GM19240 (cell line): ENCODE measurements at regions not wholly inside any gene's neighbourhood (a gene's known extent, or its start where the extent isn't known, plus 50 kb on each side); places are given as distances from the start of the nearest gene placed in this dataset.
A peak's percentile ranks its signal among the peaks of the same experiment; 100 is the strongest.

Experiments used
- DNase-seq: peaks from one replicate; pipeline ENCODE4 v3.0.0; 2011; ENCODE audit warnings: low spot score; ENCODE audit not compliant: insufficient read length

GRCh38 chr14:46788994-46789393 lies 137.4 kb upstream of the RPL10L start:
- no peak for DNase-seq

- no peak for DNase-seq
Measured at GRCh38 chr14:46782281-46782680, 130.7 kb upstream of the RPL10L start.

GRCh38 chr14:46769292-46769691 lies 117.7 kb upstream of the RPL10L start:
- DNase-seq, result peak; percentile 0

- no peak for DNase-seq
Measured at GRCh38 chr14:46747001-46747652, 95.5 kb upstream of the RPL10L start.

GRCh38 chr14:46734286-46734685 lies 82.7 kb upstream of the RPL10L start:
- no peak for DNase-seq

- no peak for DNase-seq
Measured at GRCh38 chr14:46717211-46717610, 65.6 kb upstream of the RPL10L start.
